GM19035 (cell line): ENCODE measurements at regions not wholly inside any gene's neighbourhood (a gene's known extent, or its start where the extent isn't known, plus 50 kb on each side); places are given as distances from the start of the nearest gene placed in this dataset.

Experiments
- ATAC-seq: cut with Tn5 transposase; IDR thresholded peaks from one replicate; pipeline ENCODE4 v1.9.1; 2021; ENCODE audit not compliant: unreplicated experiment

GRCh38 chr2:128399690-128400291 is 81.1 kb upstream of the HS6ST1 start:
- no peak for ATAC-seq

- no peak for ATAC-seq
Observed at GRCh38 chr2:128401680-128402079, 83.0 kb upstream of the HS6ST1 start.

- ATAC-seq: no peak
Observed at GRCh38 chr2:128402911-128403670, 84.4 kb upstream of the HS6ST1 start.

GRCh38 chr2:128403814-128404708 is 85.4 kb upstream of the HS6ST1 start:
- ATAC-seq: no peak

DNA sequence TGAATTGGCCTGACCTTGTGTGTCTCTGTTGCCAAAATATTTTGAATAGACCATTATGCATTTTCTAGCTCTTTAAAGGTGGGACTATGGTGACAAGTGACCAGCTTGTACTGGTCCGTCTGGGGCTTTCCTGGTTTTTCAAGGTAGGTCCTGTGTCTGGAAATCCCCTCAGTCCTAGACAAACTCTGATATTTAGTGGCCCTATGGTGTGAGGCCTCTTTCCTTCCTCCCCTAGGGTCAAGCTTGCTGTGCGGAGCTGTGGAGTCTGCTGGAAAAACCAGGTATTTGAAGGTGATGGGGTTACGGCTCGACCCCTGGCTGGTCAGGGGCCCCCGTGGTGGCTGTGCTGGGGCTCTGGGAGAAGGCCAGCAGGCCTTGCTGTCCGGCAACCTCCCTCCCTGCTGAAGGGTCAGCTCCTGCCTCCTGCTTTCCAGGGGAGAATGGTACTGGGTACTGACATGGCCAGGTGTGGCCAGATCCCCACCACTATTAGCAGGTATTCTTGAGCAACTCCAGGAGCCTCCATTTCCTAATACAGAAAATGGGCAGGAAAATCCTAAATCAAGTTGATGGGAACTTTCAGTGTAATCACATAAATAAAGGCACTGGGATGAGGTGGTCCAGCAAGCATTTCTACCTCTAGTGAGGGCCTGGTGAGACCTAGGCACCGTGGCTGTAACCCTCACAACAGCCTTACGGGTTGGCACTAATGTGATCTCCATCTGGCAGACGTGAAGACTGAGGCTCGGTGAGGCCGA is 86.2 kb upstream of the HS6ST1 start:
- no peak for ATAC-seq

- no peak for ATAC-seq
Observed at GRCh38 chr2:128405467-128405900, 86.8 kb upstream of the HS6ST1 start.

DNA sequence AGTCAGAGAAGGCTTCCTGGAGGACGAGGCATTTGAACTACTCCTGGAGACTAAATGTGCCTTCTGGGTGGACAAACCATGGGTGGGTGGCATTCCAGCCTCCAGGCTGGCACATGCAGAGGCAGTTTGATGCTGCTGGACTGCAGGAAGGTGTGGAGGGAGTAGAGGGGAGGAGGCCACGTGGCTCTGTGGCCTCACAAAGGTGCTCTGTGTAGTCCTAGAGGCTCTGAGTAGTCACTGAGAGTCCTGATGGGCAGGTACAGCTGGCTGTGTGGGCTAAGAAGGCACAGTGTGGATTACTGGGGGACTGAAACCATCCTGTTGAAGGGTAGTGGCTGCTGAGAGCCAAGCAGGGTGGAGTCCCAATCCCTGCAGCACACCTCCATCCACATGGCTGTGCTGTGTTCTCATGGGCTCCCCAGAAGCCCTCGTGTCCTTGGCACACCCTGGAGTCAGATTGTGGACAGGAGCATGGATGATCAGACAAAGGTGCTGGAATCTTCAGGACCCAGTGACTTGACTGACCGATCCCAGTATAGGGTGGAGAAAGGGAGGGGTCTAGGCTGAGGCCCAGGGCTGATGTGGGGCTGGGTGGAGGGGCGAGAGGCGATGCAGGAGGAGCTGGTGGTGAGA is 87.4 kb upstream of the HS6ST1 start:
- ATAC-seq: no peak

DNA sequence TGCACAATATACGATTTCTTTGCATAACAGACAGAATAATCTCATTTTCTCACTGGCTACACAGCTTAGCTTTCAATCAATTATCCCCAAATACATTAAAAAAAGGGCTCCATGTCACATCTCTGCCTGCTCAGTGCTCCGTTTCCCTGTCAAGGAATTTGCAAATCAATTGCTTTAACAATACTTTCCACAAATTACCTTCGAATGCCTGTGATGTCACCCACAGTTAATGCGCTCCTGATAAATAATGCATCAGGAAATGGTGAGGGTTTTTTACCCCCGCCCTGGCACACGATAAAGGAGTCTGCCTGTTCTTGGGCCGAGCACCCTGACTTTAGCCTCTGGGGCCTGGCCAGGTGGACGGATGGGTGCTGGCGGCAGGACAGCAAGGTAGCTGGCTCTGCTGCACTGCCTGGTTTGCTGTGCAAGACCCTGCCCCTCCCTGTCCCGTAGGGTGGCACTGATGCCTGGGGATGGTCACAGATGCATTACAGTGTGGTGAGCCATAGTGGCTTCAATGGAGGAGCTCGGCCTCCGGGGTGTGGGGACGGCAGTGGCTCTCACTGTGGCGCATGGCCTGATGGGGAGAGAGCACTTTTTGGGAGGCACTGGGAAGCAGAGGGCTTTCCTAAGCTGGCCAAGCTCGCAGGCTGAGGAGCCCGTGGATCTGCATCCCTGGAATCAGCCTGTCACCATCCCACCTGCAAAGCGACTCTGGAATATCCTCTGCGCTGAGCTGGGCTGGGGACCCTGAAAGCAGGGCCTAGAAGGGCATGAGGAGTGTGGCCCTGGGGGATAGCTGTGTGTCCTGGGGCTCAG is 88.3 kb upstream of the HS6ST1 start:
- no peak for ATAC-seq

DNA sequence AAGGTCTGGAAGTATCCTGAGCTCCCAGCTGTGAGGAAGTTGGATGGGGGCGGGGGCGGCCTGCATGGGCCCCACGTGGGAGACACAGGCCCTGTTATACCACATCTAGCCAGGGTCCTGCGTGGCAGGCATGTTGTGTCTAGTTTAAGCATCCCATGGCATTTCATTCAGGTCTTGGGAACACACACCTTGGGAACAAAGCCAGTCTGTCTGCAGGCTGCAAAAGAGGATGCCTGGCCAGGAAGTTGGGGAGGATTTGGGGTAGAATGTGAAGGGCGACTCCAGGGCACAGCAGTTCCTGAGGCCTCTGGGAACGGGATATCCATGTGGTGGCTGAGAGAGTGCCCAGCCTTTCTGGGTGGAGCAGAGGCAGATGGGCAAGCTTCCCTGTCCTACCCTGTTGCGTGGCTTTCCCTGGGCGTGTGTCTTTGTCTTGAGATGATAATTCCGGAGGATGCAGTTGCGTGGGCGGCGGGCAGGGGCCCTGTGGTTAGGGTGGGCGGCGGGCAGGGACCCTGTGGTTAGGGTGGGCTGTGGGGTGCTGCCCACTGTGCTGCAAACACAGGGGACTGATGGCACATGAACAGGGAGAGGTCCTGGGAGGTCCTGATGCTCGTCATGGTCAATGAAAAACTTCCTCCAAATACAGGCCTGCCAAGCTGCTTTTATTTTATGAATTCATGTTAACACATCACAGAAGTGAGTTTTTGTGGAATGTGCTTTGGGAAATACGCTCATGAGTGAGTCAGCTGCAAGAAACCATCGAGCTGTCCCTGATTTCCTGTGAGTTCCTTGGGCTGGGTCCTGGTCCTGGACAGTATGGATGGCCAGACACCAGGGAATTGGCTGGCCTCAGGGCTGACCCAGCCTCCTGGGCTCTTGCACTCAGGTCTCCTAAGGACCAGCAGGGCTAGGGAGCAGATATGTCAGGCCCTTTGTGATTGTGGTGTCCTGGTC is 90.0 kb upstream of the HS6ST1 start:
- no peak for ATAC-seq

DNA sequence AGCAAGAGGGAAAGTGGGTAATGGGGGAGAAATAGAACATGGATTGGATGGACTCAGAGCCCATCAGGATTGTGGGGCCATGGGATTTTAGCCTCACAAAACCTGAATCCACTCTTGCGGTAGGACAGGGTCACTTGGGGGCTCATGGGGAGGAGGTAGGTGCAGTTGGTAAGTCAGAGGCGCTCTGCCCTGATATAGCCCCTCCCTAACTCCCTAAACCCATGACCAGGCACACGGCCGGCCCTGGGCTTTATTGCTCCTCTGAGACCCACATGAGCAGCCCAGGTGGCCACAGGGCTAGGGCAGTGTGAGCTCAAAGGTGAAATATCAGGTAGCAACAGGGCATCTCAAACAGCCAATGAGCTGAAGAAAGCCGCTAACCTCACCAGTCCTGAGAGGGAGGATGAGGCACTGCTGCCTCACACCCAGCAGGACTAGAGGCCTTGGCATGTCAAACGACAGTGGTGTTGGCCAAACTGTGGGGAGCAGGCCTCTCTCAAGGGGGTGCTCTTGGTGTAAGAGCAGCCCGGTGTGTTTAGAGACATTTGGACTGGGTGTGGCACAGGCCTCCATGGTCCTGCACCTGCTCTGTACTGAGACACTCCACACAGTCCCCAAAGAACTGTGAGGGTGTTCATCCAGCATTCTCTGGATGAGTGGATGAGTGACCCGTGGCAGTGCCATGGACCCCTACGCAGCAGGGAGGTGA is 90.8 kb upstream of the HS6ST1 start:
- ATAC-seq: no peak

DNA sequence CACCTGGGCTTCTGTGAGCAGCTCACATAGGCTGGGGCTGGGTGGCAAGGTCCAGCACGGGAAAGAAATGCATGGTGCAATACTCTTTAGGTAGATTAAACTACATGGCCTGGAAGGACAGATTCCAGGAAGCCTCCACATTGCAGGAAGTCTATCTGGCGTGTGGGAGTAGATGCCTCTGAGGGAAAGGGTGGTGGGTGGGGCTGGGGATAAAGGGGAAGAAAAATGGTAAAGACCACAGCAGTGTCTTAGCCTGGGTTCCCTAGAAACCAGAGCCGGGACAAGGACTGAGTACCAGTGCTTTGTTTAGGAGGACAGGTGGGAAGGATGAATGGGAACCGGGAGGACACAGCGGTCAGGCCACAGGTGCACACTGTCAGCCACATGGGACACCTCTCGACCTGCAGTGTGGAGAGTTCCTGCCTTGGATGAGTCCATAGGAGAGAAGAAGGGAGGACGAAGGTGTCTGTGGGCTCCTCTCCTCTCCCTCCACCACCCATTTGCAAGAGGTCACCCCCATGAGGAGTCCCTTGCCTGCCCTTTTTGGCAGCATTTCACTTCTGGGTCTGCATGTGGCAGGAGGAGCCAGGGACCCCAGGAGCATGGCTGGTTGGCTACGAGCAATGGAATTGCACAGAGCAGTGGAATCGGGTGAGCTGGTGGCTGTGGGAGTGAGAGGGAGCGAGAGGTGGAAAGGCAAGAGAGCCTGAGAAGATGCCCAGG is 91.5 kb upstream of the HS6ST1 start:
- no peak for ATAC-seq

GRCh38 chr2:128410758-128411215 is 92.1 kb upstream of the HS6ST1 start:
- ATAC-seq: no peak

- ATAC-seq: no peak
Observed at GRCh38 chr2:128411431-128411830, 92.8 kb upstream of the HS6ST1 start.

GRCh38 chr2:128412181-128412871 is 93.7 kb upstream of the HS6ST1 start:
- no peak for ATAC-seq

DNA sequence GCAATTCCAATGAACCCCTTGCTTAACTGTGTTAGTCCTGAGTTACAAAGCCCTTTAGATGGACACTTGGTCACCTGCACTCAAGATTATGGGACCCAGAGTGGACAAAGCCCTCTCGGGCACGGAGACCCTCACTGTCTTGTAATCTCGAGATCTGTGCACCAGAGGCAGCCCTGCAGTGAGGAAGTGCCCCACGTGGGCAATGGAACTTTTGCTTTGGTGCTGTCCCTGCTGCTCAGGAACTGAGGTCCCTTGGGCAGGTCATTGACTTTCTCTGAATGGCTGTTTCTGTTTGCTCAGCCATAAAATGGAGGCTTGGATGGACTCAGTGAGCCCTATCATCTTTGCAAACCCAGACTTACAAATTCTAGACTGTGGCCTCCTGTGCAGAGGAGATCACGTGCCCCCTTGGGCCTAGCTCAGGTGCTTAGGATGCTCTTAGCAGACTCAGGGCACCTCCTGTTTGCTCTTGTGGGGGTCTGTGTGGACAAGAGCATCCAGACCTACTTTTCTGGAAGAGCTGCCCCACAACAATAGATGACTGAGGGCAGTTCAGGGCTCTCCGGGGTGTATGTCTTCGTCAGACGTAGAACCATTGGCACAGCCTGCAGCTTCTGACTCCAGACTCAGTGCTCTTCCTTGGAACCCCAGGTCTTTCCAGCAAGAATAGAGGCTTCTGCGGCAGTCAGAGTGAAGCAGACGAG is 94.5 kb upstream of the HS6ST1 start:
- no peak for ATAC-seq
